Uterus (tissue), 3 donors: ENCODE measurements at regions not wholly inside any gene's neighbourhood (a gene's known extent, or its start where the extent isn't known, plus 50 kb on each side); places are given as distances from the start of the nearest gene placed in this dataset.

ENCODE experiments used
- DNase-seq, 2 donors: peaks; one replicate each; pipeline ENCODE4 v3.0.0-alpha.2; 2019 to 2020
- H3K27ac ChIP-seq, 2 donors: fragments of 200-600 bp; sonication (generic); 1 replicate in 1 of 2; 2 replicates in 1 of 2; pipeline ENCODE4 v1.5.1; 2016 to 2018
- H3K27me3 ChIP-seq, 2 donors: fragments of 200-600 bp; sonication (generic); one replicate each; pipeline ENCODE4 v1.5.1; 2018 to 2019; ENCODE audit warnings: control low read depth in 1 of 2
- H3K36me3 ChIP-seq, 2 donors: fragments of 200-600 bp; sonication (generic); one replicate each; pipeline ENCODE4 v1.5.1; 2019; ENCODE audit warnings: control low read depth in 1 of 2
- H3K4me1 ChIP-seq, 2 donors: fragments of 200-600 bp; sonication (generic); one replicate each; pipeline ENCODE4 v1.5.1; 2018 to 2019; ENCODE audit warnings: control low read depth in 1 of 2
- H3K4me3 ChIP-seq, 2 donors: fragments of 200-600 bp; sonication (generic); 1 replicate in 1 of 2; 2 replicates in 1 of 2; pipeline ENCODE4 v1.5.1; 2018 to 2019; ENCODE audit warnings: mild to moderate bottlenecking in 1 of 2
- H3K9me3 ChIP-seq, 2 donors: fragments of 200-600 bp; sonication (generic); one replicate each; pipeline ENCODE4 v1.5.1; 2019; ENCODE audit warnings: control low read depth in 1 of 2
- POLR2A ChIP-seq, 2 donors: fragments of 450-650 bp; IDR thresholded peaks; one replicate each; pipeline ENCODE4 v1.6.1; 2016; ENCODE audit warnings: antibody characterized with exemption in 2 of 2, mild to moderate bottlenecking in 1 of 2, moderate library complexity in 1 of 2
- intact Hi-C: fragments of 100-400 bp; cut with DNase I; formaldehyde crosslinking; loops from one replicate; pipeline ENCODE4 v1.15.1; 2023; ENCODE audit warnings: low total_unique reads
- TF ChIP-seq, protein P1 (sequence below), 4 experiments: fragments of 200-600 bp in 2 of 4; fragments of 450-650 bp in 2 of 4; sonication (generic) in 2 of 4; IDR thresholded peaks; one replicate each; pipeline ENCODE4 v1.5.1; 2016 to 2019; ENCODE audit warnings: antibody characterized with exemption in 4 of 4, mild to moderate bottlenecking in 2 of 4, moderate library complexity in 1 of 4
- donor health status: DM: yes; HTN: yes; CAD: no.

DNA sequence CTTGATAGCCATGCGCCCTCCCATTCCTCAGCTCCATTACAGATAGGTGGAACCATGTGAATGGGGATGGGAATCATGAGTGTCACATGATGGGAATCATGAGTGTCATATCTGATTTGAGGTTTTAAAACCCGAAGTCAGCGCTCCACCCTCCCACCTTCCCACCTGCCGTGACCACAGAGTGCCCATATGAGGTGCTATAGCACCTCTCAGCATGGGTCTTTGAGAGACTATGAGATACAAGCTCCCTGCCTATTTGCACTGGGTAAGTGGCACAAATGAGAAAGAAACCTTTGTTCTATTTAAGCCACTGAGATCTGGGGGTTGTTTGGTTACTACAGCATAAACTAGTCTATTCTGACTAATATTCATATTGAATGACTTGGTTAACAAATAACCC is 78.5 kb upstream of the PTPRM start:
- DNase-seq: no peak
- Histone ChIP-seq H3K4me1 (no peaks in the 10 kb centered on the region), H3K36me3 (no peaks in the 10 kb centered on the region), H3K27me3 (no peaks in the 10 kb centered on the region), H3K4me3 (no peak overlapping the region), H3K9me3 (no peaks in the 10 kb centered on the region), H3K27ac (no peak overlapping the region)
- TF ChIP-seq, protein P1, sequence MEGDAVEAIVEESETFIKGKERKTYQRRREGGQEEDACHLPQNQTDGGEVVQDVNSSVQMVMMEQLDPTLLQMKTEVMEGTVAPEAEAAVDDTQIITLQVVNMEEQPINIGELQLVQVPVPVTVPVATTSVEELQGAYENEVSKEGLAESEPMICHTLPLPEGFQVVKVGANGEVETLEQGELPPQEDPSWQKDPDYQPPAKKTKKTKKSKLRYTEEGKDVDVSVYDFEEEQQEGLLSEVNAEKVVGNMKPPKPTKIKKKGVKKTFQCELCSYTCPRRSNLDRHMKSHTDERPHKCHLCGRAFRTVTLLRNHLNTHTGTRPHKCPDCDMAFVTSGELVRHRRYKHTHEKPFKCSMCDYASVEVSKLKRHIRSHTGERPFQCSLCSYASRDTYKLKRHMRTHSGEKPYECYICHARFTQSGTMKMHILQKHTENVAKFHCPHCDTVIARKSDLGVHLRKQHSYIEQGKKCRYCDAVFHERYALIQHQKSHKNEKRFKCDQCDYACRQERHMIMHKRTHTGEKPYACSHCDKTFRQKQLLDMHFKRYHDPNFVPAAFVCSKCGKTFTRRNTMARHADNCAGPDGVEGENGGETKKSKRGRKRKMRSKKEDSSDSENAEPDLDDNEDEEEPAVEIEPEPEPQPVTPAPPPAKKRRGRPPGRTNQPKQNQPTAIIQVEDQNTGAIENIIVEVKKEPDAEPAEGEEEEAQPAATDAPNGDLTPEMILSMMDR (IDR thresholded peaks at IDR 0.05): no peak
- TF ChIP-seq POLR2A (IDR thresholded peaks at IDR 0.05): no peak
- intact Hi-C loops: no loop called here

DNA sequence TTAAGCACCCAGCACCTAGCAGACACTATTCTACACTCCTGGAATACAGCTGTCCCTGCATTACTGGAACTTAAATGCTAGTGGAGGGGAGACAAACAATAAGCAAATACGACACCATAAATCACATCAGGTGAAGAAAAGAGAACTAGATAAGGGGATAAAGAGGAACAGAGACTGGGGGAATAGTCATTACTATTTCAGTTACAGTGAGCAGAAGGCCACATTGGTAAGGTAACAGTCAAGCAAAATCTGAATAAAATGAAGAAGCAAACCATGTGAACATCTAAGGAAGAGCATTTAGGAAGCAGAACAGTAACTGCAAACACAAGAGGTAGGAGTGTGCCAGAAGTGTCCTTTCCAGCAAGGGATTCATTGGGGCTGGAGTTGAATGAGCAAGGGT is 77.0 kb upstream of the PTPRM start:
- TF ChIP-seq, protein P1 (IDR thresholded peaks at IDR 0.05): no peak
- TF ChIP-seq POLR2A (IDR thresholded peaks at IDR 0.05): no peak
- no peak for DNase-seq
- Histone ChIP-seq H3K9me3 (no peaks in the 10 kb centered on the region), H3K27ac (no peak overlapping the region), H3K4me3 (no peak overlapping the region), H3K4me1 (no peaks in the 10 kb centered on the region), H3K27me3 (no peaks in the 10 kb centered on the region), H3K36me3 (no peaks in the 10 kb centered on the region)
- intact Hi-C loops: no loop called here

DNA sequence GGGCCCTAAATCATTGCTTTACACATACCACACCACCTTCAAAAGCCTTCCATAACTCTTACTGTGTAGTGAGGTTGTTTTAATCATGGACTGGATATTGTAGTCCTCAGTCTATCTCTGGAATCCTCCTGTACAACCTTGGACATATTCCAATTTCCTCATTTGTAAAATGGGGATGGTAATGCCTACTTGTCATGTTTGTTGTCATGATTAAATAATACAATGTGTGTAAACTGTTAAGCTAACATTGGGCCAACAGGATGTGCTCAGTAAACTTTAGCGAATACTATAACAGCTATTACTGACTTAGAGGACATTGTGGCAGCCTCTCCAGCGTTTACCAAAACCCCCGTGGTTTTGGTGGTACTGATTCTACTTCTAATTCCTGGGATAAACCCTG is 74.7 kb upstream of the PTPRM start:
- Histone ChIP-seq H3K9me3 (no peaks in the 10 kb centered on the region), H3K4me1 (no peaks in the 10 kb centered on the region), H3K36me3 (no peaks in the 10 kb centered on the region), H3K27me3 (no peaks in the 10 kb centered on the region), H3K27ac (no peak overlapping the region), H3K4me3 (no peak overlapping the region)
- intact Hi-C loops: no loop called here
- DNase-seq: no peak
- TF ChIP-seq, protein P1 (IDR thresholded peaks at IDR 0.05): no peak
- no peak for TF ChIP-seq POLR2A (IDR thresholded peaks at IDR 0.05)

DNA sequence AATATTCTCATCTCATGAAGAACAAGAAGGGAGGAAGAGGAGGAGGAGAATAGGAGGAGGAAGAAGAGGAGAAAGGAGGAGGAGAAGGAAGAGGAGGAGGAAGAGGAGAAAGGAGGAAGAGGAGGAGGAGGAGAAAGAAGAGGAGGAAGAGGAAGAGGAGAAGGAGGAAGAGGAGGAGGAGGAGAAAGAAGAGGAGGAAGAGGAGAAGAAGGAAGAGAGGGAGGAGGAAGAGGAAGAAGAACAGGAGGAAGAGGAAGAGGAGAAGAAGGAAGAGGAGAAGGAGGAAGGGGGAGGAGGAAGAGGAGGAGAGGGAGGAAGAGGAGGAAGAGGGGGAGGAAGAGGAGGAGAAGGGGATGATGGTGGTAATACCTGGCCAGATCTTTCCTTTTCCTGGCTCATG is 70.0 kb upstream of the PTPRM start:
- no peak for TF ChIP-seq POLR2A (IDR thresholded peaks at IDR 0.05)
- TF ChIP-seq, protein P1 (IDR thresholded peaks at IDR 0.05): no peak

DNA sequence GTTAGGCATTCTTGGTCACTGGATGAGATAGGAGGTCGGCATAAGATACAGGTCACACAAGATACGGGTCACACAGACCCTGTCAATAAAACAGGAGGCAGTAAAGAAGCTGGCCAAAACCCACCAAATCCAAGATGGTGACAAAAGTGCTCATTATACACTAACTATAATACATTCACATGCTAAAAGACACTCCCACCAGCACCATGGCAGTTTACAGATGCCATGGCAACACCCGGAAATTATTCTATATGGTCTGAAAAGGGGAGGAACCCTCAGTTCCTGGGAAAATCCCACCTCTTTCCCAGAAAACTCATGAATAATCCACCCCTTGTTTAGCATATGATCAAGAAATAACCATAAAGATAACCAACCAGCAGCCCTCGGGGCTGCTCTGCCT is 56.0 kb upstream of the PTPRM start:
- TF ChIP-seq, protein P1 (IDR thresholded peaks at IDR 0.05): no peak
- TF ChIP-seq POLR2A (IDR thresholded peaks at IDR 0.05): no peak
- H3K27ac ChIP-seq: no peak overlapping the region
- no peak overlapping the region for H3K4me3 ChIP-seq
- no peak for DNase-seq
- H3K27me3 ChIP-seq: no peaks in the 10 kb centered on the region
- H3K4me1 ChIP-seq: no peaks in the 10 kb centered on the region
- no peaks in the 10 kb centered on the region for H3K9me3 ChIP-seq
- no peaks in the 10 kb centered on the region for H3K36me3 ChIP-seq
- intact Hi-C loops: no loop called here

More for the DNA sequence above, 70.0 kb upstream of the PTPRM start:
- Histone ChIP-seq H3K27ac (no peak overlapping the region), H3K4me3 (no peak overlapping the region), H3K4me1 (no peaks in the 10 kb centered on the region), H3K36me3 (no peaks in the 10 kb centered on the region), H3K9me3 (no peaks in the 10 kb centered on the region), H3K27me3 (no peaks in the 10 kb centered on the region)
- no peak for DNase-seq
- intact Hi-C loops: no loop called here
